ENCODE measurements at regions not wholly inside any gene's neighbourhood (a gene's known extent, or its start where the extent isn't known, plus 50 kb on each side); places are given as distances from the start of the nearest gene placed in this dataset.

DNA sequence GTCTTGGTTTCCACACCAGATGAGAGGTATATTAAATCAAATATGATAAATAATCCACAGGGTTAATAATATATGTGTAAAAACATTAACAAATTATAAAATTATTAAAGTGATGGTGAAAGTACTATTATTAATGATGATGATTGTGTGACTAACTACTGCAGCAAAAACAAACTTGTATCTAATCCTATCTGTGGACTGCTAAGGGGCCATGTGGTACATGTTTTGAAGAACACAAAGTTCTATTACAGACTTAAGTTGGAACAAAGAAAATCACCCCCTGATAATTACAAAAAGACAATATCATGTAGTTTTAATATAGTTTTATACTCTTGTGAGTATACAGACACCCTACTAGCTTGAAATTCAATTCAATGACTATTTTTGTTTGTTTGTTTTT, 504.2 kb upstream of the NBEA start:
- DNase-seq (ENCODE audit: extremely low read depth, low read depth) = no peak
- no peak overlapping the region for H3K4me3 ChIP-seq (replicated peaks; ENCODE audit: low read depth, low read length)
- TF ChIP-seq, protein P1, sequence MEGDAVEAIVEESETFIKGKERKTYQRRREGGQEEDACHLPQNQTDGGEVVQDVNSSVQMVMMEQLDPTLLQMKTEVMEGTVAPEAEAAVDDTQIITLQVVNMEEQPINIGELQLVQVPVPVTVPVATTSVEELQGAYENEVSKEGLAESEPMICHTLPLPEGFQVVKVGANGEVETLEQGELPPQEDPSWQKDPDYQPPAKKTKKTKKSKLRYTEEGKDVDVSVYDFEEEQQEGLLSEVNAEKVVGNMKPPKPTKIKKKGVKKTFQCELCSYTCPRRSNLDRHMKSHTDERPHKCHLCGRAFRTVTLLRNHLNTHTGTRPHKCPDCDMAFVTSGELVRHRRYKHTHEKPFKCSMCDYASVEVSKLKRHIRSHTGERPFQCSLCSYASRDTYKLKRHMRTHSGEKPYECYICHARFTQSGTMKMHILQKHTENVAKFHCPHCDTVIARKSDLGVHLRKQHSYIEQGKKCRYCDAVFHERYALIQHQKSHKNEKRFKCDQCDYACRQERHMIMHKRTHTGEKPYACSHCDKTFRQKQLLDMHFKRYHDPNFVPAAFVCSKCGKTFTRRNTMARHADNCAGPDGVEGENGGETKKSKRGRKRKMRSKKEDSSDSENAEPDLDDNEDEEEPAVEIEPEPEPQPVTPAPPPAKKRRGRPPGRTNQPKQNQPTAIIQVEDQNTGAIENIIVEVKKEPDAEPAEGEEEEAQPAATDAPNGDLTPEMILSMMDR (IDR thresholded peaks at IDR 0.05; ENCODE audit: low read depth, low read length, missing control alignments) = no peak

DNA sequence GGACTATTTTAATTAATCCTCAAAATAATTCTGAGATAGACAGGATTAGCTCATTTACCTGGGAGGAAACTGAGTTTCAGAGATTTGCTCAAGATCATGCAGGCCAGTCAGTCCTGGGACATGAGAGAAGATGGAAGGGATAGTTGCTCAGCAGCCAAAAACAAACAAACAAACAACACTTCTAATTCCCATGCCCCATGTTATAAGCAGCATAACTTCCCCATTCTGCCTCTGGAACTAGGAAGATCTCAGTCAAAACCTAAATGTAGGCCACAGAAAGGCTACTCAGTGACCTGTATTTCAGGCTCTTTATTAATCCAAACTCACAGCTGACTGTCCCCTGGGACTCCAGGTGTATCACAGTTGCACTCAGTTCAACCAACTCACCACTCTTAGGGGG, 489.2 kb upstream of the NBEA start:
- TF ChIP-seq, protein P1 (IDR thresholded peaks at IDR 0.05; ENCODE audit: low read depth, low read length, missing control alignments) = no peak
- no peak overlapping the region for H3K4me3 ChIP-seq (replicated peaks; ENCODE audit: low read depth, low read length)

DNA sequence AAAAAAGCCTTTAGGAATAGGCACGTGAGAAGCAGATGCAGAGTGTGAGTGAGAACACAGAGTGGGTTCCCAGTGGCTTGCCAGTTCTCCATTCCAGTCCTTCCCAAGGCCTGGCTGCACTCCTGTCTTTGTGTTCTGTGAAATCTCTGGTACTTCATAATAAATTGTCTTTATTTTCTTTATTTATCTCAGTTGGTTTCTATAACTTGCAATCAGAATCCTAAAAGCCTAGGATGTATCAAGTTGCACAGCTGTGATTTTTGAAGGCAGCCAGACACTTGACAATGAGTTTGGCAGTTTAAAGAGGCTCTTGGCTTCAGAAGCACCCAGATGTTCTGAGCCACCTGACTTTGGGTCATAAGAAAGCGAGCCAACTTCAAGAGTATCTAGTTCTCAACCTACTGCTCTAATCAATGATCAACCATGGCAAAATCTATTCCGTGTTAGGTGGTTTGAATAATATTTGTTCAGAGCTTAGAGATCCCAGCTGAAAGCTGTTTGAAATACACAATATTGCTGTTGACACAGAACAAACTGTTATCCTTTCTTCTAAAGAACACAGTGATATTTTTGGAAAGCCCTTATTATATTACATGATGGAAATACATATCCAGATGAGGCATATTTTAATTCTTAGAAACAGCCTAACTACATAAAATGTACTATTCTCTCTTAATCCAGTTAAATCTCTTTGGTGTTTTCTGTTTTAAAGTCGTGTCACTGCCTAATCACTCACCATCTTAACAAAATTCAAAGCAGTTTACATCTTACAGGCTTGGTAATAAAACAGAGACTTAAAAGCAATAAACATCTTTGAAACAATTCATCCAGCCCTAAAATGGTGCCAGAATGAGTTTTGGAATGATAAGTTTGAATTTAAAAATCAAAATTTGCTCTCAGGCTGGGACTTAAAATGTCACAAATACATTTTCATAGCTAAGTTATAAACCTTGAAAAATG, 483.0 kb upstream of the NBEA start:
- H3K4me3 ChIP-seq (replicated peaks; ENCODE audit: low read depth, low read length) = no peak overlapping the region
- DNase-seq (ENCODE audit: extremely low read depth, low read depth) = no peak
- TF ChIP-seq, protein P1 (IDR thresholded peaks at IDR 0.05; ENCODE audit: low read depth, low read length, missing control alignments) = no peak

More for the DNA sequence above, 489.2 kb upstream of the NBEA start:
- no peak for DNase-seq (ENCODE audit: extremely low read depth, low read depth)

DNA sequence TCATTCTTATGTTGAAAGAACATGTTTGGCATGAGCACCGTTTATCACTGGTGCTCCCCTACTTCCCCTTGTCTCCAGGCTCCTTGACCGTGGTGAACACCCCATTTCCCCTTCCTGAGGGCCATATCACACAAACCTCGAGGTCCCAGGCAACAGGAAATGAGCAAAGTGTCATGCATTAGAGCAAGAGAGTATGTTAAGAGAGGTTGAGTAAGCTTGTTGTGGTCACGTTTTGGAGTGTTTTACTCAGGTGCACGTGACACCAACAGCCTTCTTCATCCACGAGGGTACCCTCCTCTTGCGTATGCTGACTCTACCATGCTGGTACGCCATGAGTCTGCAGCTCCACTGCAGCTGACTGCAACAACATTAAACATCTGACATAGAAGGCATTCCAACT, 482.2 kb upstream of the NBEA start:
- TF ChIP-seq, protein P1 (IDR thresholded peaks at IDR 0.05; ENCODE audit: low read depth, low read length, missing control alignments) = no peak
- DNase-seq (ENCODE audit: extremely low read depth, low read depth) = no peak
- H3K4me3 ChIP-seq (replicated peaks; ENCODE audit: low read depth, low read length) = no peak overlapping the region

DNA sequence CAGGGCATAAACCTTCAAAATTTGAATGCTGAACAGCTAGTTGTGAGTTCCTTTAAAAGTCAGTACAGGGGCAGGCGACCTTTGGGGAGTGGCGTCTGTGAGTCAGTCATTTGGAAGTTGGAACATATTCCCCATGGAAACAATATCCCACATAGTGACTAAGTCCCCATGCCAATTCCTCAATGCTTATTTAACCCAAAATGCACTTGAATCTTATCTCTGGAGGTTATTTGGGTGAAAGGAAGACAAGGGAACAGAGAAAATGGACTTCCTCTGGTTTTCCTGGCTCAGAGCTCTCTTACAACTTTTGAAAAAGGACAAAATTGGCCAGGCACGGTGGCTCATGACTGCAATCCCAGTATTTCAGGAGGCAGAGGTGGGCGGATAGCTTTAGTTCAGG, 479.2 kb upstream of the NBEA start:
- DNase-seq (ENCODE audit: extremely low read depth, low read depth) = no peak
- TF ChIP-seq, protein P1 (IDR thresholded peaks at IDR 0.05; ENCODE audit: low read depth, low read length, missing control alignments) = no peak
- no peak overlapping the region for H3K4me3 ChIP-seq (replicated peaks; ENCODE audit: low read depth, low read length)

DNA sequence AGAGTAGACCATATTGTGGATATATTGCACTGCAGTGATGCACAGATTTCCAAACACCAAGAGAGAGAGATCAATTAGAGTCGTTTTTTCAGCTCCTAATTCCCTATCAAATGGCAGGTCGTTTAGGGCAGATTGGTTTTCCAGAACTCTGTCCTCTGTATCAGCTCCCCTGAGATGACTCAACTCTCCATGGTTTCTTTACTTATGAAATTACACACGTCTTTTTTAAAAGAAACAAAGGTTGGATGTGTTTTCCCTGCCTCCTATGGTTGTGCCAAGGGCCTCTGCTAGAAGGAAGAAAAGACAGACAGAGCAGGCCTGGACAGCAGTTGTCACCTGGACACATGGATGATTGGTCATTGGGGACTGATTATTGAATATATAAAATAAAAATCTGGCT, 478.1 kb upstream of the NBEA start:
- no peak overlapping the region for H3K4me3 ChIP-seq (replicated peaks; ENCODE audit: low read depth, low read length)
- no peak for DNase-seq (ENCODE audit: extremely low read depth, low read depth)
- TF ChIP-seq, protein P1 (IDR thresholded peaks at IDR 0.05; ENCODE audit: low read depth, low read length, missing control alignments) = no peak
